HTR-8/SVneo (cell line): ENCODE measurements at regions not wholly inside any gene's neighbourhood (a gene's known extent, or its start where the extent isn't known, plus 50 kb on each side); places are given as distances from the start of the nearest gene placed in this dataset.
"Not testable (repeated sequence)": the region's sequence is repeated elsewhere in the genome, so short reads cannot be mapped to it uniquely, and the experiment has no call there.

Experiments used
- DNase-seq: peaks from one replicate; pipeline ENCODE4 v3.0.0; 2011; ENCODE audit warnings: low spot score, mixed read lengths; ENCODE audit not compliant: insufficient read length
- FAIRE-seq: peaks from 2 replicates; lab custom pipeline; 2011; peaks lifted over from hg19 to GRCh38; lab: Jason Lieb, UNC

GRCh38 chr18:25595274-25596060, 243.5 kb upstream of the ZNF521 start:
- FAIRE-seq (no peak), DNase-seq (no peak)

- FAIRE-seq (no peak), DNase-seq (no peak)
These were observed 242.4 kb upstream of the ZNF521 start for GRCh38 chr18:25594351-25594750.

GRCh38 chr18:25592804-25593360, 240.9 kb upstream of the ZNF521 start:
- DNase-seq, result no peak
- no peak for FAIRE-seq

GRCh38 chr18:25590456-25590855, 238.5 kb upstream of the ZNF521 start:
- no peak for FAIRE-seq
- DNase-seq, result no peak

- FAIRE-seq (no peak), DNase-seq (no peak)
These were observed 235.6 kb upstream of the ZNF521 start for GRCh38 chr18:25587545-25587944.

GRCh38 chr18:25568986-25569385, 217.0 kb upstream of the ZNF521 start:
- DNase-seq (no peak), FAIRE-seq (no peak)

- FAIRE-seq, result no peak
- no peak for DNase-seq
These were observed 212.1 kb upstream of the ZNF521 start for GRCh38 chr18:25563816-25564683.

- DNase-seq (no peak), FAIRE-seq (no peak)
These were observed 211.4 kb upstream of the ZNF521 start for GRCh38 chr18:25563346-25563745.

- DNase-seq (no peak), FAIRE-seq (no peak)
These were observed 210.0 kb upstream of the ZNF521 start for GRCh38 chr18:25561918-25562317.

- DNase-seq, result no peak
- no peak for FAIRE-seq
These were observed 208.4 kb upstream of the ZNF521 start for GRCh38 chr18:25560369-25560768.

- FAIRE-seq, result no peak
These were observed 205.0 kb upstream of the ZNF521 start for GRCh38 chr18:25557011-25557410.

GRCh38 chr18:25553631-25554263, 201.8 kb upstream of the ZNF521 start:
- no peak for DNase-seq
- FAIRE-seq, result no peak

More at GRCh38 chr18:25557011-25557410, 205.0 kb upstream of the ZNF521 start:
- no peak for DNase-seq

- no peak for DNase-seq
- no peak for FAIRE-seq
These were observed 192.8 kb upstream of the ZNF521 start for GRCh38 chr18:25544546-25545287.

GRCh38 chr18:25538175-25538922, 186.4 kb upstream of the ZNF521 start:
- FAIRE-seq, result no peak
- no peak for DNase-seq

GRCh38 chr18:25535495-25535894, 183.5 kb upstream of the ZNF521 start:
- FAIRE-seq (no peak), DNase-seq (no peak)

- FAIRE-seq (no peak), DNase-seq (no peak)
These were observed 182.4 kb upstream of the ZNF521 start for GRCh38 chr18:25534401-25534800.

GRCh38 chr18:25533218-25533617, 181.3 kb upstream of the ZNF521 start:
- no peak for DNase-seq
- FAIRE-seq, result no peak

GRCh38 chr18:25531207-25531606, 179.2 kb upstream of the ZNF521 start:
- FAIRE-seq (no peak), DNase-seq (no peak)

GRCh38 chr18:25525789-25526188, 173.8 kb upstream of the ZNF521 start:
- not testable (repeated sequence) for DNase-seq, FAIRE-seq
